Kidney glomerular epithelial cell (primary cell): ENCODE measurements at regions not wholly inside any gene's neighbourhood (a gene's known extent, or its start where the extent isn't known, plus 50 kb on each side); places are given as distances from the start of the nearest gene placed in this dataset.

Experiments used
- DNase-seq: peaks from one replicate; lab custom pipeline; 2025; lab: John Stamatoyannopoulos, UW

DNA sequence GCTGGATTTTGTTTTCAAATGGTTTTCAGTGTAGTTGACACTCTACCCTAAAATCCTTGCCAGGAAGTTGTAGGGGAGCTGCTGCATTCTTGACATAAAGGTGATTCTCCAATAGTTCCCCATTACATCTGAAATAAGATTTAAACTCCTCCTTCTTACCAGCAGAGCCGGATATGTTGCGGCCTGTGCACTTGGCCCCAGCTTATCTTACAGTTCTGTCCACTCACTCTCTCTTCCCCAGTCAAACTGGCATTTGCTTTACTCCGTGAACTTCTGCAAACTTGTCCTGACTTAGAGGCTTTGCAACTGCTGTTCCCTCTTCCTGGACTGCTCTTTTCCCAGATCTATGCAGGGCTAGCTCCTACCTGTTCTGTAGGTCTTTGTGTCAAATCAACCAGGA, 929.5 kb downstream of the VRK1 start:
- DNase-seq: no peak

DNA sequence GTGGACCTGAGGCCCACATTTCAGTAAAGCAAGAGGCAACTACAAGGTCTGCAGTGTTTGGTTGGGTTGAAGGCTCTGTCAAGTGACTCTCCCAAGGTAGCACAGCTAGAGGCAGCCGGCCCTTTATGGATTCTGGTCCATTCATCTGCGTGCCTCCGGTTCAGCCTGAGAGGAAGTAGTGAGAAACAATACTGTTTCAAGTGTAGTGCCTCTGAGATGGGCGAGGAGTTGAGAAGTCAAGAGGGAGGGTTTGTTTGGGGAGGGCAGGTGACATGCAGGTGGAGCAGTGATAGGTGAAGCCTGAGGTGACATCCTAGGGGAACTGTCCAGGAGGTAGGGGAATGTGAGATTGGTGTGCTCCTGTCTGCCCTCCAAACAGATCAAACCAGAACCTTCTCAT, 933.5 kb downstream of the VRK1 start:
- no peak for DNase-seq

DNA sequence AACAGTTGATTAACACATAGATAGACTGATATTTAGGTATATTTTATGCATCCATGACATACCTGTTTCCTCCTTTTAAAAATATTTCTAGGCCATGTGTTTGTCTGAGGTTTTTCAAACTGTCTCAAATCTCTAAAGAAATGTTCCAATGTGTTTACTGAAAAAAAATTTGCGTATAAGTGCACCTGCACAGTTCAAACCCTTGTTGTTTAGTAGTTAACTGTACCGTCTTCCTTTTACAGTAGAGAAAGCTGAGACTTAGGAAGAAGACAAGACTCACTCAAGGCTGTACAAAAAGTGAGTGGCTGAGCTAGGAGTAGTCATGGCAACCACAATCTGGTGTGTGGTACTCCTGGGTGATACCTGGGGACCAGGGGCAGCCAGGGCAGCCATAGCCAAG, 934.6 kb downstream of the VRK1 start:
- DNase-seq: no peak

DNA sequence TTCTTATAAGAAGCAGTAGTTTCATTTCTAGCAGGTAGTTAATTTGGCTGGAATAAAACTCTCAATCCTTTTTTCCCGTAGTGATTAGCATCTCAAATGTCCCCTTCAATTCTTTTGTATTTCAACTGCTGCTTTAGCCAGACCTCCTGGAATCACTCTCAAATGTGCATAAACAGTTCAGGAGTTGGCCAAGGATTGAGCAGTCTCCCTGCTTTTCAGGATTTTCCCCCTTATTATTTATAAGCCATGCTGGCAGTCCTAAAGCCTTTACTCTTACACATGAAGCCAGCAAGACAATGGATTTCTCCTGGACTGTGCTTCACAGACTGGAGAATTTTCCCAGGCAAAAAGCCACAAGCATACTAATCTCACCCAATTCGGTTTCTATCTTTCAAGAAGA, 950.1 kb downstream of the VRK1 start:
- DNase-seq: no peak

DNA sequence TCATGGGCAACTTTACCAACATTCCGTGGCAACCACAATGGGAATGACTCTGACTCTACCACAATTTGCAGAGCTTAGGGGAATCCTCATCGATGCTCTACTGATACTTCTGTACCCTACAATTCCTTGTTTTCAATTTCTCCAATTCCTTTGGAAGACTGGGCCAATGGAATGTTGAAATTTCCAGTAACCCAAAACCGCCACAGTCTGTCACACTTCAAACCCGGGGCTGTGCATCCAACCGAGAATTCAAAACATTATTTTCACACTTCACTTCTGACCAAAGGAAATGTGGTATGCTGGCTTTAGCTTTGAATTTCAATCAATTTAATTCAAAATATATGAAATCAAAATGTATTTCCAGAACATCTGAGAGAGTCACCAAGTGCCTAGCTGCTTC, 951.4 kb downstream of the VRK1 start:
- DNase-seq: no peak

DNA sequence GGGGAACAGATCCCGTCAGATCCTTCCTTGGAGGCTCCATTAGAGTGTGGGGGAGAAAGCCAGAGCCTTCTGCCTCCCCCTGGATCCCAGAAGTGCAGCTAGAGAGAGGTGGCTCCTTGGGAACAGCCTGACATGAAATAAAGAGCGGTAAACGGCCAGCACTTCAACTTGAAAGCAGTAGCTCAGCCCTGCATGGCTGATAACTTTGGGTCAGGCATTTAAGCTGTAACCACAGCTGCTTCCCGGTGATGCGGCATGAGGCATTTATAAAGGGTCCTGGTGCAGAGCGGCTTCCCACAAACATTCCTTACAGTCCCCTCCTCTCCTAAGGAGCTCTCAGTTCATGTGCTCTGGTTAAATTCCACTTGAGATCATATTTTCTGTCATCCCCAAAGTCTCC, 960.3 kb downstream of the VRK1 start:
- DNase-seq: no peak

DNA sequence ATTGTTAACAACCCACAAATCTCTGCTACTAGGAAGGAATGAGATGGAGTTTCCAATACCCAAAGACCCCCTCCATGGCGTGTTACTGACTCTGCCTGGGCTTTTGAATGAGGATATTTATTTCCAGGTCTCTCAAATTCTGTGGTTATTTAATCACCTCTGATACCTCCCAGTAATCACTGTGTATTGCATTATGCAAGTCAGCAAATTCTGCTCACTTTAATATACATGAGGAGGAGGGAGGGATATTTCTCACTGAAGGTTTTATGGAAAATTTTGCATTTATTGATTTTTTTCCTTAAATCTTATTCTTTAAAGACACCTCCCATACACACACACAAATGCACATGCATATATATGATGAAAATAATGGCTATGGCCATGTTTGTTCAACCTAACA, 962.9 kb downstream of the VRK1 start:
- no peak for DNase-seq

DNA sequence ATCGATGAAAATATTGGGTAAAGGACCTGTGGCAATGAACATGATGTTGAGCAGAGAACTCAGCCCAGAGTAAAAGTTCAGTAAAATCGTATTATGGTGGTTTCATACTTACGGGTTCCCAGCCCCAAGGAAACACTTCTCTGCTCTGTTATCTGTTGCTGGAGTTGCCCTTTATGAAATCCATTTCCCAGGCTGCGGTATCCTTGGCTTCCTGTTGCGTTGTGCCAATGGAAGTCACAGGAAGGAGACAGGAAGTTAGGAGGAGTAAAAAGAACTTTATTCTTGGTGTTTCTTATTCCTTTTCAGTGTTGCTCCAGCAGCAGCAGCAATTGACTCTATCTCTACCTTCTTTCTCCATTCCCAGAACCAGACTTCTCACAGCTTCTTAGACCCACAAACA, 965.2 kb downstream of the VRK1 start:
- DNase-seq: no peak

DNA sequence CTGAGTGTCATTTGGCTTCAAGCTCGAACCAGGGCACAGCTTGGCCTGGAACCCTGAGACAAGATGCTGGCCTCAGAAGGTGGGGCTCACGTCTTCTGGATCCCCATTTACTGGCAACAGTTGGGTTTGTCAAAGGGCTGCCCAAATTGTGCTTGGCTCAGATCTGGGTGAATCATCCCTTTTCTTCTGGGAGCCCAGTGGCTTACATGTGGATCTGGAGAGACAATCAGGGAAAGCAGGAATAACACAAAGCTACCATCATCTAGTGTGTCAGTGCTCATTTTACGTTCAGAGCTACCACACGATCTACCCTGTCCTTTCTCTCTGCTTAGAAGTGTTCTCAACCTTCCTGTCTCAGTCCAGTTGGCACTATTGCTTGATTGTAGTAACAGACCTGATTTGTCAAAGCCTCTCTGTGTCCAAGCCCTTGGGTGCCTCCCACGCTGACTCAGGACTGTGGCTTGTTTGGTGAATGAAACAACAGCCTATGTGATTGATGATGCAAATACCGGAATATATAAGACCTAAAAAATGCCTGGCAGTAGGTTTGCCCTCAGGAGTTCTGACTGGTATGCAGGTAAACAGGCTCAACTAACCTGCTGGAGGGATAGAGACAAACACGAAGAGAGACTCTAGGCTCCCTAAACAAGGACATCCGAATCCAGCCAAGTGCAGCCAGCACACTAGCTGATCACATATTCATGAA, 974.3 kb downstream of the VRK1 start:
- DNase-seq: no peak

DNA sequence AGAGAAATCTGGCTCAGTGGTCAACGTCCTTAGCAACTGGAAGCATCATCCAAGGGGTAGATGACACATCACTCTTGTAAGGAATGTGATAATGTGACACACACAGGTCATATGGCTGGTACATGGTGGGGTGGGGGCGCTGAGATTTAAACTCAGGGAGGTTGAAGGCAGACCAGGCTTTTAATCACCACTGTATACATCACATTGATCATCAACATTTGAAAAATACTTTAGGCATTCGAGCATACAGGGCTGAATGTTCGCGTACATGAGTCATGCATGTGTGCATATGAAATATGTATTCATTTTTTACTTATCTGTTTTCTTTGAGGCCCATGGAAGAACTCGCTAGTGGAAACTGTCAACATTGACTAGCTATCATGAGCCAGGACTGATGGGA, 976.4 kb downstream of the VRK1 start:
- no peak for DNase-seq

DNA sequence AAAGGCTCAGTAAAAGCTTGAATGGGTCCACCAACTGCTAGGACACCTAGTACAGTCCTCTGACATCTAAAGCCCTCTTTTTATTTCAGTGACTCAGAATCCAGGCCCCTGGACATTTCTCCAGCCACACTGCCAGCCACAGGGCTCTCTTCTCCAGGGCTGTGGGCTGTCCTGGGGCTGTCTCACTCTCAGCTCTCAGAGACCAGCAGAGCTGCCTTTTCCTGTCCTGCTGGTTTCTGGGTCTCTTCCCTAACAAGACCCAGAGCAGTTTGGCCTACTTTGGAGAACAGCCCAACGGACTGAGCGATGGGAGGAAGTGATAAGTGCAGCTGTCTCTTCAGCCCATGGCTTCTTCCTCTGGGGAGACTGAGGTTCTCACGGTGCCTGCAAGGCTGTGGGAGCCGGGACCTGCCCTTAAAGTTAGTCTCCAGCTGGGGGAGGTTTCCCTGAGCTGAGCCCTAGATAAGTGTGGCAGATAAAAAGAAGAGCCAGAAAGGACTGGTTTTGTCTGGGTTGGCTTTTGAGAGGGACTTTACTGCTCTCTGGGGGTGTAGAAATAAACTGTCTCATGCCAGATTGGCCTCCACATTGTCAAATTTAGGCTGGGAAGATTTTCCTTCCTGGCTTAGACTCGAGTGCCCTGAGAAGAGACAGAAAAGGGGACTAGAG, 979.8 kb downstream of the VRK1 start:
- no peak for DNase-seq

DNA sequence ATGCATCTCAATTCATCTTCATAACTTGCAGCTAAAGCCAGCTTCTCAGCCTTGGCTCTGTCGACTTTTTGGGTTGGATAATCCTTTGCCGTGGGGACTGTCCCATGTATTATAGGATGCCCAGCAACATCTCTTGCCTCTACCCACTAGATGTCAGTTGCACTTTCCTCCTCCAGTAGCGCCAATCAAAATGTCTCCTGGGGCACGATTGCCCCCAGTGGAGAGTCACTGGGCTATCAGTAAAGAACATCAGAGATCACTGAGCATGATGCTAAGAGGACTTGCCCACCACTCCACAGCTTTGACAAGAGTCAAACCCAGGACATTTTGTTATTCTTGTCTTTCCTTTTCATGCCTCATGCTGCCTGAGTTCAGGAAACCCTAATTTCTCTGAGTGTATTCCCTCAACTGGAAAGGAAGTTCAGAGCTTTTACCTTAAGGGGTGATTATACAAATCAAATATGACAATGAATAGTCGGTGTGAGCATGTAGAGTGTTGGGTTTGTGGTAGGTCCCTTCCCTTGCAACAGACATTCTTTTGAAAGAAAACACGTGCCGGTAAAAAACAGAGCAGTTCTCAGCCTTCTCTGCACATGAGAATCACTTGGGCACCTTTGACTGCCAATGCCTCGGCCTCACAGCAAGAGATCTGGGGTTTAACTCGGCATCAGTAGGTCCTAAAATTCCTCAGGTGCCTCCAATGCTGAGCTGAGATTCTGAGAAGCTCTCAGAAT, 980.6 kb downstream of the VRK1 start:
- no peak for DNase-seq

DNA sequence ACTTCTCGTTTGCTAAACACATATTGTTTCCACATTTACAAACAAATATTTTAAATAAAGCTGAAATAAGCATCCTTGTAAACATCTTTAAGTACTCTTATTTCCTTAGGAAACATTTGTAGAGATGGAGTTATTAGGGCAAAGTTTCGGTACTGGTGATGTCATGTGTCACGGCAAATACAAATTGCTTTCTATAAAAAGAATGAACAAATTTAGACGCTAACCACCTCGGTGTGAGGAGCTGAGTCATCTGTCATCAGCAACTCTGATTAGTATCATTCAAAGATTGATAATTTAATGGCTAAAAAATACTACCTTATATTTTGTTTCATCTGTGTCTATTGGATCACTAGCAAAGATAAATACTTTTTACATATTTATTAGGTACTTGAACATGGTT, 982.0 kb downstream of the VRK1 start:
- no peak for DNase-seq

DNA sequence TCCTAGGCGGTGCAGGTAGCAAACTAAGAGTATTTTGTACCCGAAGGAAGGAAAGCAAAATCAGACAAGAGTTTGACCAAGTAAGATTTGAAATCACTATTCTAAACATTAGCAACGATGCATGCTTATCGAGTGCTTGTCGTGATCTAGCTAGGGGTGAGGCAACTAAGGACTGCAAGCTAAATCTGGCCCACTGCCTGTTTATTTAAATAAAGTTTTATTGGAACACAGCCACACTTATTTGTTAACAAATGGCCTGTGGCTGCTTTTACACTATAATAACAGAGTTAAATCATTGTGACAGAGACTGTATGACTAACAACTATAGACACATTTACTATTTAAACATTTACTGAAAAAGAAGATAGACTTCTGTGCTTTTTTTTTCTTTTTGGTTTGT, 983.6 kb downstream of the VRK1 start:
- no peak for DNase-seq

DNA sequence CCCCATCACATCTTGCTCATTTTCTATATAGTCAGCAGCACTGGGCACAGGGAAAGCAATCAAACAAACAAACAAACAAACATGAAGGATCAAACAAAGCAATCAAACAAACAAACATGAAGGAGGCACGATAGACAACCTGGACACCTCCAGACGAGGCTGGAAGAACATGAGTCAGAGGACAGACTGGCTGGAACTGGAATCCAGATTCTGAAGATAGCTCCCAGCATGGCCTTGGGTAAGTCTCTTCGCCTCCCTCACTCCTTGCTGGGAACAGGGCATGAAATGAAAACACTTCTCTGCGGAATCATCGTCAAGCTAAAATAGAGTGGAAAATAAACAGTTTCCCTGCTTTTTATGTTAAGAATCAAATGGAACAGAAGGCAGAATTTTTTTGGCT, 984.8 kb downstream of the VRK1 start:
- no peak for DNase-seq

DNA sequence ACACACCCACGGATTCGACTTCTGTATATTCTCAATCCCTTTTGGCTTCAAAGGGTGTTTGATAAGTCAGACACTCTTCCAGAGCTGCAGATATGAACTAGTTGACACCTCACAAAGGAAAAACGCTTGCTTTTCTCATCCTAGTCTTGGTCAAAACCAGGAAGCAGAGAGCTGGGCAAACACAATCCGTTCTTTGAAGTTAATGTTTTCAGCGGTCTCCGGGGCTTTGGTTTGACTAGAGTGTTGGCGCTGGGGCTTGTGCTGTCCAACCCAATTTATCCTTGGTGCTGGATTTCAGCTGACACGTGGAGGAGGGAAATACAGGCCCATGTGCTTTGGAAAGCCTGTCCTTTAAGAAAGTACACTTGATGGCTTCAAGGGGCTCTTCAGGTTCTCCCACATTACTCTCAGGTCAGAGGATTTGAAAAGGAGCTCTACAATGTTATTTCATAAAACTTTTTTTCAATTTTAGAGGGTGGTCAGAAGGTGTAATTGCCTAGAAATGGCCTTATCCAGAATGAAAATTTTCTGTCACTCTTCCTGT, 985.8 kb downstream of the VRK1 start:
- no peak for DNase-seq

DNA sequence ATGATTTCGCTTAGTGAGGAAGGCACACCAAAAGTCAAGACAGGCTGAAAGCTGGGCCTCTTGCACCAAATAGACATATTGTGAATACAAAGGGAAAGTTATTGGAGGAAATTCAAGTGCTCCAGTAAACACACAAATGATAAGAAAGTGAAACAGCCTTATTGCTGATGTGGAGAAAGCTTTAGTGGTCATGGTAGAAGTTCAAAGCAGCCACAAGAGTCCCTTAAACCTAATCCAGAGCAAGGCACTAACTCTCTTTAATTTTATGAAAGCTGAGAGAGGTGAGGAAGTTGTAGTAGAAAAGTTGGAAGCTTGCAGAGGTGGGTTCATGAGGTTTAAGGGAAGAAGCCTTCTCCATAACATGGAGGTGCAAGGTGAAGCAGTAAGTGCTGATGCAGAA, 988.3 kb downstream of the VRK1 start:
- no peak for DNase-seq

DNA sequence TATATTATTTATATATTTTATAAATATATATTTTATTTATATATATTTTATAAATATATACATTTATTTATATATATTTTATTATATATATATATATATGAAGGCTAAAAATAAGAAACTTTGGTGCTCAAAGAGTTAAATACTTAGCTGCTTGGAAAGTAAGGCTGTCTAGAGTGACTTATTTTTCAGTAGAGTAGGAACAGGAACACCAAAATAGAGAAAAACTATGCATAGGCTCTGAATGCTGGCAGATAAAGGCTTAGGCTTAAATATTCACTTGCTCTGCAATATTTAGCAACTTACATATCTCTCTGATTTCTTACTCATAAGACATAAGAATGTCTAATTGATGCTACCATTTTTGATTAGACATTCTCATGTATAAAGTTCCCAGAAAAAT, 991.2 kb downstream of the VRK1 start:
- no peak for DNase-seq

DNA sequence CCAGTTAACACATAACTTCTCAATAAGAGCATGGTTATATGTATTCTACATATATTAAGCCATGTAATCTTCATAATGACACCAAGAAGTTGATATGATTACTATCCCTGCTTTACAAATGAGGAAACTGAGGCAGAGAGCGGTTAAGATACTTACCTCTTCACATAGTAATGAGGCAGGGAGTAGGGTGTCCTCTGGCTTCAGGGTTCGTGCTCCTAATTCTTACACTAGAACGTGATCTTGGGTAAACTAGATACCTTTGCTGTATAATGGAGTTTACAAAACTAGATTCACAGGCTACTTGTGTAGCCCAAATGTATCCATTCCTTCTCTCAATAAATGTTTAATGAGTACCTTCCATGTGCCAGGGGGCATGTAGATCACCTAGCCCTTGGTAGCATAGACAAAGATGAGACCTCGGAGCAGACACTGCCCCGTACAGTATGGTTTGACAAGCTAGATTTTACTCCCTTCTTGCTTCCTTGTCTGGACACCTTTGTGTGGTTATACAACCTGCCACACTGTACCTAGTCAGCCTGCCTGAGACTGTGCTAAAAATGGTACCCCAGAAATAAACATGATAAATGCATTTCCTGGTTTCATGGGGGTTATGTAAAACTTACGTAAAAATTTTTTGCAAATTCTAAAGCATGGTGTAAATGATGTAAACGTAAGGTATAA, 991.8 kb downstream of the VRK1 start:
- no peak for DNase-seq

DNA sequence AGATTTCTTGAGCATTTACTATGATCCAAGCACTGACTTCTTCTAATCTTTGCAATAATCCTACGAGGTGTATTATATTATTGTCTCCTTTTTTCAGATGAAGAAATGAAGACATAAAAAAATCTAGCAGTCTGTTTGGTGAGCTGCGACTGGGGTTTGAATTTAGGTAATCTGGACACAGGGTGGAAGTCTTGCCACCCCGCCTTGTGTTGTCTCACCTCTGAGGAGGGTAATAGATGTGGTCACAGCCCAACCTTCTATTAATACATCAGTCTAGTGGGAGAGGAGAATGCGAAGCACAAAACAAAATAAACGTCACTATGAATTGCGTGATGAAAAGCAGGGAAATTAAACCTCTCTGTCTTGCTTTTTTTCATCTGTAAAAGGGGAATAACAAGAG, 993.9 kb downstream of the VRK1 start:
- no peak for DNase-seq

DNA sequence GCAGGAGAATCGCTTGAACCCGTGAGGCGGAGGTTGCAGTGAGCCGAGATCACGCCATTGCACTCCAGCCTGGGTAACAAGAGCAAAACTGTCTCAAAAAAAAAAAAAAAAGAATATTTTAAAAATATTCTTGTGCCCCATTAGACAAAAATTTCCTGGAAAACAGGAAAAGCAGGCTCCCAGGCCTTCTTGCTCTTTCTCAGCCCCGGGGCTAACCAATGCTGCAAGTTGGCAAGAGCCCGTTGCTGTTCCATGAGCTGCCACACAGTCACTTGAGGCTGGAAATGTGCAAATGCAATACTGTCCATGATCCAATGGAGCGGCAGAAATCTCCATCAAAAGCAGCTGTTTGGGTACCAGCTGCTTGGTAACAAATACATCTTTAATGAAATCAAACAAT, 994.7 kb downstream of the VRK1 start:
- DNase-seq: no peak

DNA sequence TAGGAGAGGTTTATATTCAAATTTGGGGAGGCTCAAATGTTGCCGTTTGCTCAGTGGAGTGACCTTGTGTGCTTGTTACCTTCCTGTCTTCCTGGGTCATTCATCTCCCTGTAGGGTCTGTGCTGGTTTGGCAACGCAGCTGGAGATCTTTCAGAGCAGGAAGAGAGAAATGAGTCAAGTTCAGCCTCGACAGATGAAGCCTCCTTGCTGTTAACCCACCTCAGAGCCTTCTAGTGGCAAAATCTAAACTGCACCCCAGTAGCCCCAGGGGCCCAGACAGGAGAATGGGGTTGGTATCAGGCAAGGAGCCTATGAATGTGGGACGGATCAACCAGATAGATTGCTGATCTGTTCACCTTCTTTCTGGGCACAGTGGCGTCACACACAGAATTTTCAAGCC, 999.3 kb downstream of the VRK1 start:
- no peak for DNase-seq

DNA sequence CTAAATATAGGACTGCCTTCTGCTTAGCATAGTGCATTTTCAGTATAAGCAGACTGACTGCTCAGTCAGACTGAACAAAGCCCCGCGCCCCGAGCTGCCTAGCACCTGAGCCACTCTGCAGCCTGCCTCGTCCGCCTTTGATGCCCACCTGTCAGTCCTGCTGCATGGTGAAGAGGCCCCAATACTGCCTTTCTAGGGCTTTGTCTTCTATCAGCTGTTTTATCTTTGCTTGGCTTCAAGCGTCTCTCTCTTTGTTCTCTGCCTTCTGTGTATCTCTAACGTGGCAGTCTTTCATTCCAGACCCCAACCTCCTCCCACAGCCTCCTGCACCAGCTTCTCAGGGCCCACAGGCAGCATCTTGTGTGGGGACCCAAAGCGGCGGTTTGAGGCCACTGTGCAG, 1001.0 kb downstream of the VRK1 start:
- DNase-seq: no peak
